ENCODE measurements at regions not wholly inside any gene's neighbourhood (a gene's known extent, or its start where the extent isn't known, plus 50 kb on each side); places are given as distances from the start of the nearest gene placed in this dataset.
"Not testable (repeated sequence)": the region's sequence is repeated elsewhere in the genome, so short reads cannot be mapped to it uniquely, and the experiment has no call there.

DNA sequence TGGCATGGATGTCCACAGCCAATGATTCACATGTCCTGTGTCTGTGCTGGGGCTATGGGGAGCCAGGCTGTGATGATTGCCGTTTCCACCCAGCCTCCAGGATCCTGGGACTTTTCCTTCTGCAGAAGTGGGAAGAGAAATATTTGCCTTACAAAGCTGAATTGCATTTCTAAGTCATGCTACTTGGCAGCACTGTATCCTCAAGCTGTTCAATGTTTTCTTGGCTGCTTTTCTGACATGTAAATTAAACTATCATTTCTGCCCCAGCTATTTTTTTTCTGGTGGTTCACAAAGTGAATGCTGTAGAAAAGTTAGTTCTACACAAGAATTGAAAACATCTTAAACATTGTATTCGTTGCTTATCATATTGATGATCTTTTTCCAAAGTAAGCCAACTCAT, 51.9 kb upstream of the TCERG1L start:
- H3K36me3 Mint-ChIP-seq (ENCODE audit: insufficient read depth in 2 of 2), result peaks cover 0 to 4% of the 10 kb centered on the region in 2 donors
- no peak overlapping the region for H3K4me3 Mint-ChIP-seq
- peaks cover 4 to 15% of the 10 kb centered on the region in 2 donors for H3K9me3 Mint-ChIP-seq
- no peaks in the 10 kb centered on the region for H3K4me1 Mint-ChIP-seq (ENCODE audit: low read depth)
- no peak for ATAC-seq (replicated peaks in 1 of 2)
- DNase-seq, result no peak
- peaks cover 8% of the 10 kb centered on the region for H3K27me3 Mint-ChIP-seq (ENCODE audit: low read depth)
- H3K27ac Mint-ChIP-seq, result no peak overlapping the region

DNA sequence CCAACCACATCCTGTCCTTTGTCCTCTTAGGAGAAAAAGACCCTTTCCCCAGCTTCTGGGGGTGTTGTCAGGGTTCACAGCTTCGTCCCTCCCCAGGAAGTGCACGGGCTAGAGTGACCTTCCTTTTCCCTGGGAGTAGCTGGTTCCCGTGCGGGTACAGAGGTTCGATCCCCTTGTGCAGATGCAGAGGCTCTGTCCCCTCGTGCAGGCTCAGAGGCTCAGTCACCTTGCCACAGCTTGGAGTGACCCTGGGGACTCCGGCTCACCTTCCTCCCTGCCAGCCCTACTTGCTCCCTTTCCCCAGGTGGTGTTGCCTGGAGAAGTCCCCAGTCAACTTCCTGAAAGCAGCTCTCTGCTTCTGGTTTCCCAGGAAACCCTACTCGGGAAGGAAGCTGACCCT, 60.0 kb upstream of the TCERG1L start:
- Mint-ChIP-seq H3K4me3 (no peak overlapping the region), H3K9me3 (peaks cover 4 to 10% of the 10 kb centered on the region in 2 donors), H3K27ac (no peak overlapping the region), H3K27me3 (ENCODE audit: low read depth) (no peaks in the 10 kb centered on the region), H3K4me1 (ENCODE audit: low read depth) (no peaks in the 10 kb centered on the region), H3K36me3 (ENCODE audit: insufficient read depth in 2 of 2) (peaks cover 0 to 6% of the 10 kb centered on the region in 2 donors)
- no peak for DNase-seq
- ATAC-seq (replicated peaks in 1 of 2), result no peak

DNA sequence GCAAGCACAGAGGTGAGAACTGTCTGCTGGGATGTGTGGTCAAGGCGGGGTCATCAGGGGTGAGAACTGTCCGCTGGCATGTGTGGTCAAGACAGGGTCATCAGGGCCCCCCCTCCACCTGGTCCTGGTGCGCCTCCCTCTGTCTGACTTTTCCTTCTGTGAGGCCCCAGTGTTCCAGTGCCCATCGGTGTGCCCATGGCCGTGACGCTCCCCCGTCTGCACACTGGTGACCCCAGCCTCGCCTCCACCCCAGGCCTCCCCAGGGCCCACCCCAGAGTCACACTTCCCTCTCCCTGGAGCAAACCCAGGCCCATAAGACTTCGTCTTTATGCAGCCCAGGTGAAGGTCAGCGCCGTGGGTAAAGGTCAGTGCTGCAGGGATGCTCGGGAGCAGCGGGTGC, 70.1 kb upstream of the TCERG1L start:
- ATAC-seq (replicated peaks in 1 of 2), result no peak
- Mint-ChIP-seq H3K4me3 (no peak overlapping the region), H3K36me3 (ENCODE audit: insufficient read depth in 2 of 2) (no peaks in the 10 kb centered on the region)

DNA sequence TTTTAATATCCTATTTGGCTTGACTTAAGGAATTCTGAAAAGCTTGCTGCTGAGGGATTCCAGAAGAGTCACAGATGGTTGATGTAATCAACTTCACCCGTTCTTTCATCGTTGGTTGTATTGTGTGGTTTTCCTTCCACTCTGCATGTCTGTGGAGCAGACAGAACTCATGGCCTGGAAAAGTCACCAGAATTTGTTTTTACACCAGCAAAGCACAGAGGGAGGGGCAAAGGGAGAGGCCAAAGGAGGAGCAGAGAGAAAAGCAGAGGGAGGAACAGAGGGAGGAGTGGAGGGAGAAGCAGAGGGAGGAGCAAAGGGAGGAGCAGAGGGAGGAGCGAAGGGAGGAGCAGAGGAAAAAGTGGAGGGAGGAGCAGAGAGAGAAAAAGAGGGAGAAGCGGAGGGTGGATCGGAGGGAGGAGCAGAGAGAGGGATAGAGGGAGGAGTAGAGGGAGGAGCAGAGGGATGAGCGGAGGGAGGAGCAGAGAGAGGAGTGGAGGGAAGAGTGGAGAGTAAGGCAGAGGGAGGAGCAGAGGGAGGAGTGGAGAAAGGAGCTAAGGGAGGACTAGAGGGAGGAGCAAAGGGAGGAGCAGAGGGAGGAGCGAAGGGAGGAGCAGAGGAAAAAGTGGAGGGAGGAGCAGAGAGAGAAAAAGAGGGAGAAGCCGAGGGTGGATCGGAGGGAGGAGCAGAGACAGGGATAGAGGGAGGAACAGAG, 73.8 kb upstream of the TCERG1L start:
- not testable (repeated sequence) for H3K36me3 Mint-ChIP-seq (ENCODE audit: insufficient read depth in 2 of 2); H3K9me3 Mint-ChIP-seq; DNase-seq; H3K27ac Mint-ChIP-seq; H3K4me1 Mint-ChIP-seq (ENCODE audit: low read depth); H3K4me3 Mint-ChIP-seq; ATAC-seq (replicated peaks in 1 of 2); H3K27me3 Mint-ChIP-seq (ENCODE audit: low read depth)

More for the DNA sequence above, 70.1 kb upstream of the TCERG1L start:
- Mint-ChIP-seq H3K27me3 (ENCODE audit: low read depth) (no peaks in the 10 kb centered on the region), H3K4me1 (ENCODE audit: low read depth) (no peaks in the 10 kb centered on the region), H3K9me3 (peaks cover 0 to 4% of the 10 kb centered on the region in 2 donors), H3K27ac (no peak overlapping the region)
- no peak for DNase-seq

DNA sequence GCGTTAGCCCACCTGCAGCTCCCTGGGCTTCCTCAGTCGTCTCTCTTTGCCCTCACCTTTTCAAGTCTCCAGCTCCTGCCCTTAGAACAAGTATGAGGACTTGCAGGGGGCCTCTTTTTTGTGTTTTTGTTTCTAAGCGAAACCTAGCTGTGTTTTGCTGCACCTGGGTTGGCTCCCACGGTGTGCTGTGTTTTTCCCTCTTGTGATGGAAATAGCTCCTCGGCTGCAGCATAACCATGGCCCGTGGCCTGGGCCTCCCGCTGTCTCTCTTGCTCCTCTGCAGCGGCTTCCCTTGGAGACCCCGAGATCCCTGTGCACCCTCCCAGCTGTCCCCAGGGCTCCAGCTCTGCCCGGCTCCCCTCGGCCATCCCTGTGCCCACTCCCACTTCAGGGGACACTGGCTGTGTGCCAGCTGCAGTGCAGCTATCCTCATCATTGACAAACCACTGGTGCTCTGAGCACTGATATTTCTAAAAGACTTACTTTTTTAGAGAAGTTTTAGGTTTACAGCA, 75.6 kb upstream of the TCERG1L start:
- no peaks in the 10 kb centered on the region for H3K4me1 Mint-ChIP-seq (ENCODE audit: low read depth)
- peaks cover 0 to 4% of the 10 kb centered on the region in 2 donors for H3K9me3 Mint-ChIP-seq
- DNase-seq (no peak), ATAC-seq (replicated peaks in 1 of 2) (no peak)
- H3K36me3 Mint-ChIP-seq (ENCODE audit: insufficient read depth in 2 of 2), result no peaks in the 10 kb centered on the region
- no peaks in the 10 kb centered on the region for H3K27me3 Mint-ChIP-seq (ENCODE audit: low read depth)
- H3K4me3 Mint-ChIP-seq, result no peak overlapping the region
- H3K27ac Mint-ChIP-seq, result no peak overlapping the region

DNA sequence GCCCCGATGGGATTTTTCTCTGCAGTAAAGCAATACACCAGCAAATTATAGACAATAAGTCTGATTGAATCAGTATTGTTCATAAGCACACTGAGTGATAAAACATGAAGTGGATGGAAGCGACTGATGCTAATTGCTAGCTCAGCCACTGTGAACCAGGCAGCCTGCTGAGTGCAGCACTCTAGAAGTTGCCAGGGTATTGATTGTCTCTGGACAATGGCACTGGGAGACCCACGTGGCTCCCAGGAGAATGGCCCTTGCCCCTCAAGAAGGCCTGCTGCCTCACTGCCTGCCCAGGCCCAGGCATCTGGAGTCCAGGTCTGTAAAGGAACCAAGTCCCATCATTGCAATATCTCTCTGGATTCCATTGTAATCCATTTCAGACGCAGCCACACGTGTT, 80.4 kb upstream of the TCERG1L start:
- Mint-ChIP-seq H3K27me3 (ENCODE audit: low read depth) (no peaks in the 10 kb centered on the region), H3K4me1 (ENCODE audit: low read depth) (no peaks in the 10 kb centered on the region), H3K4me3 (no peak overlapping the region), H3K9me3 (peaks cover 0 to 2% of the 10 kb centered on the region in 2 donors), H3K36me3 (ENCODE audit: insufficient read depth in 2 of 2) (no peaks in the 10 kb centered on the region), H3K27ac (no peak overlapping the region)
- no peak for ATAC-seq (replicated peaks in 1 of 2)
- no peak for DNase-seq

DNA sequence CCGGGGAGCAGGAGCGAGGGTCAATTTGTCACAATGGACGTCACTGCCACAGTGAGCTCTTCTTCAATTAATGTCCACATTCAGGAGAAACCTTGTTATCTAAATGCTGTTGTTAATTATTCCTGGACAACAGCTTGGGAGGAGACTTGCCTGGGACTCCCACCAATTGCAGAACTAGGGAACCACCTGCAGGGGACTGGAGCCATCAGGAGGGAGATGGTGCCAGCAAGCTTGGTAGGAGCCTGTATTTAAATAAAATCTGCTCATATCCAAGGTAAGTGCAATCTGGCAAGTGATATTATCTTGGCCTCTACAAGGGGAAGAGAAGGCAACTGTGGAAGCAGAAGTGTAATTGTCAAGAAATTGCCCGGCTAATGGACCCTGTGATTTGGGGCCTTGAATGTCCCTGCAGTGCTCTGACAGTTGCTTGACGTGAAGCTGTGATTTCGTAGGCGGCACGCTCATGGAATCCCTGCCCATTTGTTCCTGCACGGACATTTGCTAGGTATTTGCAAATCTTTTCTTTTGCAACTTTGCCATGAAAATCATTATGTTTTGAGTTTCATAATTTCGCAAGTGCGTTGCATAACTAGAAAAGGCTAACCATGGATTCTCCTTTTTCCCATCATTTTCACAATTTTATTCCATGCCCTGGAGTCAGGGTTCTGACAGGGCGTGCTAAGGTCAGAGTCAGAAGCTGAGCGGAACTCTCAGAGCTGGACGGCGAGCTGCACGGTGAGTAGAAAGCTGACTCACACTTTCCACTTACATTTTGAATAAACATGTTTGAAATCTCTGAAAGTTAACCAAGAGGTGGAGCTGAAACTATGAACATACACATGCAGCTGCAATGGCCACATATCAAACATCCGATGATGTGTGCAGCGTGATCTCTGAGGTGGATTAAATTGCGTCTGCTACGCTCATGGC, 84.9 kb upstream of the TCERG1L start:
- Mint-ChIP-seq H3K4me3 (no peak overlapping the region), H3K36me3 (ENCODE audit: insufficient read depth in 2 of 2) (no peaks in the 10 kb centered on the region), H3K27ac (no peak overlapping the region), H3K9me3 (peaks cover 0 to 2% of the 10 kb centered on the region in 2 donors), H3K4me1 (ENCODE audit: low read depth) (no peaks in the 10 kb centered on the region), H3K27me3 (ENCODE audit: low read depth) (no peaks in the 10 kb centered on the region)
- ATAC-seq (replicated peaks in 1 of 2), result no peak
- no peak for DNase-seq

DNA sequence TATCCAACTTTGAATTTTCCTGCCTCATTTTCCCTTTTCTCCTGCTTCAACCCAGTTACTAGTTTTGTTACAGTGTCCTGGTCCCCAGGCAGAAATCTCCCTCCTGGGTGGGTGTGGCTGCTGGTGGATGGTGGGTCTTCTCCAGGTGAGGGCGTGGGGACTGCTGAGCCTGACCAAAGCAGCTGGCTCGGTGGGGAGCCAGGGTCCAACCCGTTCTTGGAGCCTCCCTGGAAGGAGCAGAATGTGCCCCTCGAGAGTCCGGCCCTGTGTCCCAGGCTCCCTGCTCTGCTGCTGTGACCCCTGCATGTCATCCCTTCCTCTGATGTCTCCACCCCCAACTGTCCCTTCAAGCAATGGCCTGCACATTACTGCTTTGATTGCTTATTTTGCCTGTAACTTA, 86.6 kb upstream of the TCERG1L start:
- ATAC-seq (replicated peaks in 1 of 2) (no peak), DNase-seq (no peak)
- no peaks in the 10 kb centered on the region for H3K27me3 Mint-ChIP-seq (ENCODE audit: low read depth)
- H3K4me1 Mint-ChIP-seq (ENCODE audit: low read depth), result no peaks in the 10 kb centered on the region
- H3K27ac Mint-ChIP-seq, result no peak overlapping the region
- H3K36me3 Mint-ChIP-seq (ENCODE audit: insufficient read depth in 2 of 2), result no peaks in the 10 kb centered on the region
- H3K4me3 Mint-ChIP-seq, result no peak overlapping the region
- peaks cover 0 to 3% of the 10 kb centered on the region in 2 donors for H3K9me3 Mint-ChIP-seq

DNA sequence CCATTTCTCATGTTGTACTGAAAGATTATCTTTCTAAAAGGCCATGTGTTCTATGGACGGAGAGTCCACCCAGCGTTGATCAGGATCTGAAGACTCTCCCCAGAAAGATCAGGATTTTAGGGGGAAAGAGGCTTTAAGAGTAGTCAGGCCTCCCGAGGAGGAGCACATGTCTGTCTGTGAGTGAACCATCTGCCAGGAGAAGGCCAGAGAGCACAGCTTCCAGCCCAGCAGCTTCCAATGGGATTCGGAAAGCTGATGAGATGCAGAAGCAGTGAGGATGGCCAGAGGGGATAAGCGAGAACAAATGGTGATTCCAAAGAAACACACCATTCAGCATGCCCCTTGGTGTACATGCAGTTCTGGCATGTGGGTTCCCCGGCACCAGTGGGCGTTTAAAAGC, 88.5 kb upstream of the TCERG1L start:
- H3K36me3 Mint-ChIP-seq (ENCODE audit: insufficient read depth in 2 of 2), result no peaks in the 10 kb centered on the region
- no peaks in the 10 kb centered on the region for H3K4me1 Mint-ChIP-seq (ENCODE audit: low read depth)
- no peaks in the 10 kb centered on the region for H3K27me3 Mint-ChIP-seq (ENCODE audit: low read depth)
- no peak overlapping the region for H3K27ac Mint-ChIP-seq
- no peak overlapping the region for H3K4me3 Mint-ChIP-seq
- H3K9me3 Mint-ChIP-seq, result peaks cover 0 to 1% of the 10 kb centered on the region in 2 donors
- ATAC-seq (replicated peaks in 1 of 2) (no peak), DNase-seq (no peak)

DNA sequence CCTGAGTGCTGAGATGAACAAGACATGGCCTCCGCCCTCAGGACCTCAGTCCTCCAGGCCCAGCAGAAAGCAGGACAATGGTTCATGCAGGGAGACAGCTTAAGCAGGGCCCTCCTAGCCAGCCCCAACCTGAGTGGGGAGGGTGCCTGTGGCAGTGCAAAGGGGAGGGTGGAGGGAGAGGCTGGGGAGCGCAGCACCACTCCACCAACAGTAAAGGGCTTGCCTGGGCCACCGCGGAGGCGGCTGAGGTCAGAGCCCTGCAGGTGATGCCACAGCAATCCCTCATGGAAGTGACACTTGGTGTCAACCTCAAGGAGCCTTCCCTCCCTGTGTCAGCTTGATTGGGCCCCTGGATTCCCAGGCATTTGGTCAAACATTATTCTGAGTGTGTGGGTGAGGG, 89.0 kb upstream of the TCERG1L start:
- no peaks in the 10 kb centered on the region for H3K4me1 Mint-ChIP-seq (ENCODE audit: low read depth)

DNA sequence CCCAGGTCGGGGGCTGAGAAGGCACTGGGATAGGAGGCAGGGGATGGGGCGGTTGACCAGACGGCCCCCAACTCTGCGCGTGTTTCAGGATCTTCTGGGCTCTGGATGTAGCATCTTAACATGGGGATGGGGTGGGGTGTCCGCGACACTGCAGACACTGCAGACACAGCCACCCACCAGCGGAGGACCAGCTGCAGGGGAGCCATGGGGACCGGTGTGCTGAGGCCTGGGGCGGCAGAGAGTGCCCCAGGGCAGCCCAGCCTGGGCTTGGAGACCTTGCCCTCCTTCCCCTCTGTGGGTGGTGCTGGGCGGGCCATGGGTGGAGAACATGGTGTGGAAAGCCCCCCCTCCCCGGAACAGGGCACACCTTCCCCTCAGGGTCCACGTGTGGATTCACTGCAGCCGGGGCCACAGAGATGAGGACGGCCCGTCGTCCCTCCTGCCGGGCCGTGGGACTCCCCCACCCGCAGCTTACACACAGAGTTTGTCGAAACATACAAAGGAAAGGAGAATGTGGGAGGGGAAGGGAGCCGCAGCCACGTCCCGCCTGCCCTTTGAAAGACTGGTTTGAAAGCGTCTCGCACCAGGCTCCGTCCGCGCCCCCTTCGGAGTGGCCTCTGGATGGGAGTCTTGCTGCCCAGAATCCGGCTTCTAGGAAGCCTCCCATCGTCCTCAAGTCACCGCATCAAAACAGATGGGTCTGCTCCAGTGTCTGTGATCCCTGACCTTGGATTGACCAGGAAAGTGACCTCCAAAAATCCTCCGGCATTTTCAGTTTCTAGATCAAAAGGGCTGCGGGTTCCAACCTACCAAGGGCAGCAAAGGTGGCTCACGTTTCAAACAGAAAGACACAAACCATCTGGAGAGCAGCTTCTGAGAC, 91.5 kb upstream of the TCERG1L start:
- DNase-seq (no peak), ATAC-seq (replicated peaks in 1 of 2) (no peak)
- Mint-ChIP-seq H3K27ac (no peak overlapping the region), H3K4me3 (no peak overlapping the region), H3K27me3 (ENCODE audit: low read depth) (no peaks in the 10 kb centered on the region), H3K36me3 (ENCODE audit: insufficient read depth in 2 of 2) (no peaks in the 10 kb centered on the region), H3K9me3 (peaks cover 0 to 1% of the 10 kb centered on the region in 2 donors), H3K4me1 (ENCODE audit: low read depth) (no peaks in the 10 kb centered on the region)

More for the DNA sequence above, 89.0 kb upstream of the TCERG1L start:
- DNase-seq (no peak), ATAC-seq (replicated peaks in 1 of 2) (no peak)
- Mint-ChIP-seq H3K9me3 (peaks cover 0 to 1% of the 10 kb centered on the region in 2 donors), H3K27ac (no peak overlapping the region), H3K4me3 (no peak overlapping the region), H3K27me3 (ENCODE audit: low read depth) (no peaks in the 10 kb centered on the region), H3K36me3 (ENCODE audit: insufficient read depth in 2 of 2) (no peaks in the 10 kb centered on the region)

DNA sequence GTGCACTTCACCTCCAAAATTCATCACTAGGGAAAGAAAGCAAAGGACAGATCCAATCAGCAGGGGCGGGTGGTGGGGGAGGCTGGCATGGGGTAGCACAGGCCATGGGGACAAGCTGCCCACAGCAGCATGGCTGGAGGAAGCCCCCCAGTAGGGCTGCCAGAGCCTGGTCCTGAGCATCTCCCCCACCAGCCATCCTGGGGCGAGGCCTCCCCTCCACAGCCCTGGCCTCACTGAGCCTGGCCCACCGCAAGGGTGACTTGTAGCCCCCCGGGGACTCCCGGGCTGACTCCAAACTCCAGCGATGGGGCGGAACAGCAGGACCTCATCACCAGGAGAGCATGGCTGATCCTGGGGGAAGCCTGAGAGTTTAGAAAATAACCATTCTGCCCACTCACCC, 92.4 kb upstream of the TCERG1L start:
- H3K27ac Mint-ChIP-seq, result no peak overlapping the region
- ATAC-seq (replicated peaks in 1 of 2) (no peak), DNase-seq (no peak)
- no peaks in the 10 kb centered on the region for H3K36me3 Mint-ChIP-seq (ENCODE audit: insufficient read depth in 2 of 2)
- peaks cover 0 to 1% of the 10 kb centered on the region in 2 donors for H3K9me3 Mint-ChIP-seq
- H3K27me3 Mint-ChIP-seq (ENCODE audit: low read depth), result no peaks in the 10 kb centered on the region
- no peak overlapping the region for H3K4me3 Mint-ChIP-seq
- no peaks in the 10 kb centered on the region for H3K4me1 Mint-ChIP-seq (ENCODE audit: low read depth)

Data from activated T-cell treated with anti-CD3 and anti-CD28 coated beads, Interleukin-2, amount 50 U/mL, for 72 hours (primary cell).